Uterus (tissue), 2 donors: ENCODE measurements at regions not wholly inside any gene's neighbourhood (a gene's known extent, or its start where the extent isn't known, plus 50 kb on each side); places are given as distances from the start of the nearest gene placed in this dataset.

ENCODE experiments used
- CTCF ChIP-seq, 4 experiments: fragments of 200-600 bp in 2 of 4; fragments of 450-650 bp in 2 of 4; sonication (generic) in 2 of 4; IDR thresholded peaks; one replicate each; pipeline ENCODE4 v1.5.1; 2016 to 2019; ENCODE audit warnings: antibody characterized with exemption in 4 of 4, mild to moderate bottlenecking in 2 of 4, moderate library complexity in 1 of 4
- POLR2A ChIP-seq, 2 donors: fragments of 450-650 bp; IDR thresholded peaks; one replicate each; pipeline ENCODE4 v1.6.1; 2016; ENCODE audit warnings: antibody characterized with exemption in 2 of 2, mild to moderate bottlenecking in 1 of 2, moderate library complexity in 1 of 2

GRCh38 chr5:24265306-24265705 lies 379.5 kb downstream of the CDH10 start:
- TF ChIP-seq CTCF (IDR thresholded peaks at IDR 0.05) (no peak), POLR2A (IDR thresholded peaks at IDR 0.05) (no peak)
